RPMI8226 (cell line): ENCODE measurements at regions not wholly inside any gene's neighbourhood (a gene's known extent, or its start where the extent isn't known, plus 50 kb on each side); places are given as distances from the start of the nearest gene placed in this dataset.
"Not testable (repeated sequence)": the region's sequence is repeated elsewhere in the genome, so short reads cannot be mapped to it uniquely, and the experiment has no call there.

Source experiments
- DNase-seq: peaks from one replicate; pipeline ENCODE4 v3.0.0-alpha.2; 2015

DNA sequence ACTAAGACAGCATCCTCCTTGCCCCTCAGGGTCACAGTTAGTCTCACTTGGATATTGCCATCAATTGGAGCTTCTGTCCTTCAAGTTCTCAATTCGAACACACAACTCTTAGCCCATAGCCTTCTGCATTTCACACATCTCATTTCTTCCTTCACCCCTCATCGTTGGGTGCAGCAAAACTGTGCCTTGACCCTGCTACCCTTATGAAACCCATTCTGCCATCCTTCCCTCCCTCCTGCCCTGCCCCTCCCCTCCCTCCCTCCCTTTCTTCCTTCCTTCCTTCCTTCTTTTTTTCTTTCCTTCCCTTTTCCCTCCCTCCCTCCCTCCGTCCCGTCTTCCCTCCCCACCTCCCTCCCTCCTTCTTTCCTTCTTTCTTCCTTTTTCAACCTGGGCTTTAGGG is 80.7 kb upstream of the CYRIA start:
- no peak for DNase-seq

DNA sequence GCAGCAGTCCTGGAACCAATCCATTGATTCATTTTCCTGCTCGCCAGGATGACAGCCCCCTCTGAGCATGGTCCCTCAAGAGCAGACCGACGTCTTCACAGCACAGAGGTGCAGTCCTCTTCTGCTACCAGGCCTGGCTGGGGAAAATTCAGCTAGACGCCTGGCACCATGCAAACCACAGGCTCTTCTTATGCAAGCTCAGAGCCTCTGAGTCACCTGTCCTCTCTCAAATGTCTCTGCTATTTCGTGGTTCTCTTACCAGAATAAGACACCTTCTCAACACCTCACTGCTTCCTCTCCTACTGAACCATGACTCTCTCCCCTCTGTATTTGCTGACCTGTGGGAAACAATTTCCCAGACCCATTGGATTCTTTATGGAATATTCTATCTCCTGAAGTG is 79.8 kb upstream of the CYRIA start:
- no peak for DNase-seq

DNA sequence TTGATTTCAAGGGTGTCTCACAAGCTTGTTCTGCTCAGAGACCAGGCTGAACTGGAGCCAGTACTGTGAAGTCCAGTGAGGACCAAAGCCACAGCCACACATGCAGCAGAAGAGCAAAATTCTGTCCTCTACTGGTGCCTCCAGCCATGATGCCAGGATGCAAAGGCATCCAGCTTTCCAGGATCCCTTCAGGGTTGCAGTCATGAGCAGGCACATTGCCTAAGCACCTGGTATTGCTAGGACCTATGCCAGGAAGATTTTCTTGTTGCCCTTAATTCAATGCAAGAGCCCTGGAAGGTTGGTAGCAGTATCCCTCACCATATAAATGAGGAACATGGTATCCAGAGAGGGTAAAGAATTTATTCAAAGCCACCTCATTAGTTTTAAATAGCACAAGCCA is 78.9 kb upstream of the CYRIA start:
- no peak for DNase-seq

DNA sequence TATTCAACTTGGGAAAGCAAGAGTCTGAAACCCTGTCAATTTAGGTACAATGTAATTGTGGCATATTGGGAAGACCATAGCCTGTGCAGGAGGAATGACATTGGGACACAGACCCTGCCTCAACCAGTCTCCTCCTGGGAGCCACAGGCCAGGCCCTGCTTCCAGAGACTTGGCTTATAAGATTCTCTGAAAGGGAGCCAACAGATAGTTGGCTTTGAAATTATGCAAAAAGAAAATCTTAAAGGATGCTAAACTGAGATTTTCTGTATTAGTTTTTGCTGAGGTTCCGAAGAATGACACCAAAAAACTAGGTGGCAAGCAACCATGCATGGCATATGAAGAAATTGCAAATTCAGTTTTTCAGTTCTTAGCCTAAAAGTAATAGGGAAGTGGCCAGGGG is 76.4 kb upstream of the CYRIA start:
- no peak for DNase-seq

DNA sequence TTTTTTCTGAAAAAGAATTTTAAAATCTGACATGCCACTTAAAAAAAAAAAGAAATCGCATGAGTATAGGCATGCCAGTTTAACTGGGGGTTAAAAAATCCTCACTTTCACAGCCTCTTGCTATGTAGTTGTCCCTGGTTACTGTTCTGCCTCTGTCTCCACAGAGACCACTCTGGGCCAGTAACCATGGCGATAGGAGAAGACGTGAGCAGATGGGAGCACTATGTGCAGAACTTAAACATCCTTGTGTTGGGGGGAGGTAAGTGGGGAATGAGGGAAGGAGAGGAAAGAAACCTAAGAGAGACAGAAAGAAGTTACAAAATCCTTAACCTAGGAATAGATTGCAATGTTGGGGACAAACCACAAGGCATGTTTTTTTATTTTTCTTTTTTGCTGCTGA is 75.9 kb upstream of the CYRIA start:
- DNase-seq: no peak

DNA sequence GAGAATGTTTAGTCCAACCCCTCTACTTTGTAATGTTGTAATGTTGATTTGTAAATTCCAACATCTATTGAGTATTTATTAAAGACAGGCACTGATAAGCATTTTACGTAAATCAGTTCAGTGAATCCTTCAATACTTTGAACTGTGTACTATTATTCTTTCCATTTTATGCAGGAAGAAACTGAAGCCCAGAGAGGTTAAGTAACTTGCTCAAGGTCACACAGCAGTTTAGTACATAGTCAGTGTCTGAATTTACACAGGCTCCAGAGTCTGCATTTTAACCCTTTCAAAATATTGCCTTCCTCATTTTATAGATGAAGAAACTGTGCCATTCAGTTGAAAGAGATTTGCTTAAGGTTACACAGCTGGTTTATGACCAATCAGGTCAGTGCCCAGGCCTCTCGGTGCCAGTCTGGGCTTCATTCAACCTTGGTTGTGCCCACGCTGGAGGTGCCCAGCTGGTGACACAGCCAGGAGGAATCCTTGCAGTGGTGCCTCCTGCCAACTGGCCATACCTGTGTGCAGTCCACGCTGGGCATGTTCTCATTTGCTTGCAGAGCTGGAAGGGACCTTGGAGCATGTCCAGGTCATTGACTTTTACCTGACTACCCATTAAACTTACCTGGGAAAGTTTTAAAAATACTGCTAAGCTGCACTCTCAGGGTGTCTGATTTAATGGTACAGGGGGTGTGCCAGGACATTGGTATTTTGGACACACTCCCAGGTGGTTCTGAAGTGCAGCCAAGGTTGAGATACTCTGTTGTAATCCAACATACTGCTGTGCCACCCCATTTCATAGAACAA is 74.3 kb upstream of the CYRIA start:
- DNase-seq: no peak

DNA sequence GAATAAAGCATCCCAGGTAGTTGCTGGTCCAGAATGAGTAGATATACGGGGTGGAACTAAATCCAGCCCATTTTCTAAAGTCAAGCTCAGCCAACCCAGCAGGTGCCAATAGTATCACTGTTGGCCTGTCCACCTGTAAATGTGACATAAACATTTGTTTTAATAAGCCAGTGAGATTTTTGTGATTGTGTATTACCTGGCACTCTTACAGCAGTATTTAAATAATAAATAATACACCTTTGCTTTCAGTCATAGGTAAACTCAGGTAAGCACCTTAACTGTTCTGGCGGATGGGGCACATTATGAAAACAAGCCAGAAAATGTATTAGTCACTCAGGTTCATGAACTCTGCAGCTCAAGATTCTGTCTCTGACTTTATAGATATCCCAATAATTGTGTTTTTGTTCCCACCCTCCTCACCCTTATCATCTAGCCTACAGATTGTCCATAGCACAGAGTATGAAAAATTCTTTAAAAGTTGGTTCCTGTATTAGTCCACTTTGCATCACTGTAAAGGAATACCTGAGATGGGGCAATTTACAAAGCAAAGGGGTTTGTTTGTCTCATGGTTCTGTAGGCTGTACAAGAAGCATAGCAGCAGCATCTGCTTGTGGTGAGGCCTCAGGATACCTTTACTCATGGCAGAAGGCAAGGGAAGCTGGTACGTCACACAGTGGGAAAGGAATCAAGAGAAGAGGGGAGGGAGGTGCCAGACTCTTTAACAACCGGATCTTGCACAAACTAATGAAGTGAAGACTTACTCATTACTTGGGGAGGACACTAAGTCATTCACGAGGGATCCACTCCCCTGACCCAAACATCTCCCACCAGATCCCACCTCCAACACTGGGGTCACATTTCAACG is 73.0 kb upstream of the CYRIA start:
- DNase-seq: no peak

DNA sequence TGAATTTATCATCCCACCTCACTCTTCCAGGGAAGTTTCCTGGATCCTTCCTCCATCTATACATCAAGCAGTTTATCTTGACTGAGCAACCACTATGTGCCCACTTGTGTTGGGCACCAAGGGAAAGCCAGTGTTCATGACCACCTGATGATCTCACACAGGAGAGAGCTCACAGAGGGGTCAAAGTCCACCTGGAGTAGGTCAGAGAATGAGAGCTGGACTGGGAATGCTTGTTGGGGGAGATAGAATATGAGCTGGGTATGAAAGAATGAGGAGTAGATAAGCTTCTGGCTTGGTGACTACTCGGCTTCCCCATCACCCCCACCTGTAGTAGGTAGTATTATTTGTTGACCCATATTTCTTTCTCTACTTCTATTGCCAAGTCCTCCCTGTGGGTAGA is 72.2 kb upstream of the CYRIA start:
- DNase-seq: no peak

DNA sequence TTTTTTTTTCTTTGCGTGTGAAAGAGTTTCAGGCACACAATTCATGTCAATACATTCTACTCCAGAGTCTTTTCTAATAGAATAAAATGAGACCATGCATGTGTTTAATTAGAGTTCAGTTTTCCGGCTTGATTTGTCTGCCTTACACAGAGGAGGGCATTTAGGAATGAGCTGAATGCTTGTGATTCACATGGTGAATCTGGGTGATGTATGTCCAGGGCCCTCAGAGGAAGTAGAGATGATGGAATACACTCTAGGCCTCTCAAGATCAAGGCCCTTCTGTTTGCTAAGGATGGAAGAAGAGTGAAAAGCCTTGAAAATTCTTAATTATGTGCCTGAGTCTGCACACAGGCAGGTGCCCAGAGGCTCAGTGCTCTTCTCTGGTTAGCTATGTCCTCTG is 71.0 kb upstream of the CYRIA start:
- DNase-seq: no peak

DNA sequence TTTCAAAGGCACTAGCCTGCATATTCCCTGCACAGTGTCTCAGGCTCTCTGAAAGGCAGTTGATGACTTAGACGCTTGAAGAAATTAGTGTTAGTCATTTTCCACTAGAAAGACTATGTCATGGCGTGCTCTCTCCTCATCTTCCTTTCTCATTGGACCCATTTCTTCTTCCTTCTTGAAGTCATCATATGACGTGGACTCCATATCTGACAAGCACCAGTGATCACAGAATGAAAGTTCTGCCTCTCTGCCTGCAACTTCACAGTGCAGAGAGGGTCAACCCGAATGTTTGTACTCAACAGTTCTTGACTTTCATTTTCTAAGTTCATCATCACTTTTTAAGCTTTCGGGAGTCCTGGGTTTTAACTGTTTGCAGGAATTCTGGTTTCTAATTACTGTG is 63.7 kb upstream of the CYRIA start:
- DNase-seq: no peak

DNA sequence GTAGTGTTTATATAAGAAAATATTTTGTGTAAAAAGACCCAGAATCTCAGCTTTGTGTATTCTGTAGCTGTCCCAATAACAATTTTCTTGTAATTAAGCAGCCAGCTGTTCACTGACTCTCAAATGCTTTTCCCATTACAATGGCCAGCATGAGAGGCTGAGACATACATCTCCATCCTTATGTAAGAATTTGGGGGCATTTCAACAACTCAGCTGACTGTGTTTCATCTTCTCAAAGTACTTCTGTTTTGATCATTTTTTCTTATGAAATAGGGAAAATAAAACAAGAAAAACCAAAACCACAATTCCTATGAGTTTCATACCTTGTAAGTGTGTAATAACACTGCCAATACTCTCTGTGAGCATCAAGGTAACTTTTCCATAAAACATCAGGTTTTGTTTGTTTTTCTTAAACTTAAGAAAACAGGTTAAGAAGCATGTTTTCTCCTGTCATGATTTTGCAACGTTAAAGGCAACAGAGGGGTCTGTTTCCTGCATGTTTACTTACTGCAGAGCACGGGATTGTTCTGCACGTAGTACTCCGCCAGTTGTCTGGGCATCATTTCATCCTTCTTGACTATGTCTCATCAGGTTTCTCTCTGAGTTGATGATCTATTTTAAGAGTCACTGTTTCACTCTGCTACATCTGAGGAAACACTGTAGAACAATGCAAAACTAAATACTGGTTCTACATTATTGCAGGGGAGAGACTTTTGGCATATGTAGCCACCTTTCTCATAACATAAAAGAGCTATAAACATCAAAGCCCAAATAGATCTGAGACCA is 62.9 kb upstream of the CYRIA start:
- DNase-seq: no peak

DNA sequence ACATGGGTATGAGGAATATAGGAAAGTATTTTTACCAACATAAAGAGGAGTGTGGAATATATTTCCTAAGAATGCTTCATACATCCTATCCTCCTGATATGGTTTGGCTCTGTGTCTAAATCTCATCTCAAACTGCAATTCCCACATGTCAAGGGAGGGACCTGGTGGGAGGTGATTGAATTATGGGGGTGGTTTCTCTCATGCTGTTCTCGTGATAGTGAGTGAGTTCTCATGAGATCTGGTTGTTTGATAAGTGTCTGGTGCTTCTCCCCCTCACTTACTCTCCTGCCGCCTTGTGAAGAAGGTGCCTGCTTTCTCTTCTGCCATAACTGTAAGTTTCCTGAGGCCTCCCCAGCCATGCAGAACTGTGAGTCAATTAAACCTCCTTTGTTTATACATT is 62.2 kb upstream of the CYRIA start:
- DNase-seq: not testable (repeated sequence)

DNA sequence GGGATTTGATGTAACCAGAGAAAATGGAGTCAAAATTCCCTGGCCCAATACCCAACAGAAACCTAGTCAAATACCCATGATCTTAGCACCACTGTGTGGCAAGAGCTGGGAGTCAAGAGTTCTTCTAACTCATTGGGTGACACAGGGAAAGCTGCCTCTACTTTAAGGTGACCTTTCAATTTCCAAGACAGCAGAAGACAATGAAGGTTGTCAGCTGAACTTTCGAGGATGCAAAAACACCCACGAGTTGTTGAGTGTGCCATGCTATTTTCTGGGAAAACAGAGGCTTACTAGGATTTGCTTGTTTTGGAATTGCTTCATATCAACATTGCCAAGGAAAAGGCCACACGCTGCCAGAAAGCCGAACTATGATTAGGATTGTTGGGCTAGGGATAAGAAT is 61.6 kb upstream of the CYRIA start:
- DNase-seq: no peak

DNA sequence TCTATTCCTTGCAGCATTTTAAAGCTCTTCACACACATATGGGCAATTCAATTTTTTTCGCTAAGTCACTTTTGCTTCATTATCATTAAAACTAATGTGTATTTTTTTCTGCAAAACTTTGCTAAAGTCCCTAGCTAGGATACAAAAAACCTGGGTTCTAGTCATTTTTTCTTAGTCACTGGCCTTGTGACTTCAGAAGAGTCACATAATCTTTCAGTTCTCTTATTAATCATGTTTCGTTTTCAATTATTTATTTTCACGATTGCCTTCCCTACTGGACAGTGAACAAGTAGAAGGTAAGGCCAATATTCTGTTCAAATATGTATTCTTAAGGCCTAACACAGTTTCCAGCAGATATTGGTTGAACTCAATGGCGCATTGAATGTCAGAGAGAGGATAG is 60.9 kb upstream of the CYRIA start:
- DNase-seq: no peak

DNA sequence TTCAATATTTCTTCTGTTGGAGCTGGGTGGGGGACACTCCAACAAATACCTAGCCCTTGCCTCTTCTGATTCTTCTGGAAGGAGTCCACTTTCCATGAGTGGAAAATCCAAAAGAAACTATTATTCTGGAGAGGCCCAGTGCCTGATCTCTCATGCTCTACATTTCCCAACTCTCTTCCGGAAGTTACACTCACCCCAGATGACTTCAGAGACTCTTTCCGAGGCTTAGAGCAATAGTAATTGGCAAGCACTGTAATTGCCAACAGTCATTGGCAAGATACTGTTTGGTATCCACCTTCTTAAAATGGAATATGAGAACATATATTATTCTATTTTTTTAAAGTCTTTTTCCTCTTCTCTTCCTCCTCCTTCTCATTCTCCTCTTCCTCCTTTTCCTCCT is 60.5 kb upstream of the CYRIA start:
- no peak for DNase-seq

DNA sequence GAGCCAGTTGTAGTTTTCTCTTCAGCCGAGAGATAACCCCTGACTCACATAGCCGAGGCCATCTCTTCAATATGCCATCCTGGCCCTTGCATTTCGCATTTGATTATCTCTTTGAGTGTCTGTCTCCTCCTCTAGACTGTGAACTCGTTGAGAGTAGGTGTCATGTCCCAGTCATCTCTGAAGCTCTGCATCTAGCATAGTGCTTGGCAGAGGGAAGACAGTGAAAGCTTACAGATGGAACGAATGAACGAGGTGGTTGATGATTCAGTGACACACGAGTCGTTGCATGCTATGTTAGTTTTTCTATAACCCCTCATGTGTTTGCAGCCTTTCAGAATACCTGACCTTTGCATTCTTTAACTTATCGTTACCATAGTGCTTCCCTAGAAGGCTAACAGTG is 59.9 kb upstream of the CYRIA start:
- no peak for DNase-seq

DNA sequence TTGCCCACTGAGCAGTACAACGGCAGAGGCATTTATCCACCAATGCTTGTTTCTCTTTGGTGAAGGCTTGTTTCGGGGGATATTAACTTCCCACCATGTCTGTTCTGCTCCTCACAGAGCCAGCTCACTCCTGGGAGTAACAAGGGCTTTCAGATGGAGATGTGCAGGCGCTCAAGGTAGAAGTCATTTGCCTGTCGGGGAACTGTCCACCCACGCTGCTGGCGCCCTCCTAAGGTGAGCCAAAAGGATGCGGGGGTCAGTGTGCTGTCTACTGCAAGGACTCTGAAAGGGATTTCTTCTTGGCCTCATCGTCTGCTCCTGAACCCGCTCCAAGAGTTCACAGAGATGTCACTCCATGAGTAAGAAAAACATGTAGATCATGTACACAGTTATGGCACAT is 57.0 kb upstream of the CYRIA start:
- no peak for DNase-seq

DNA sequence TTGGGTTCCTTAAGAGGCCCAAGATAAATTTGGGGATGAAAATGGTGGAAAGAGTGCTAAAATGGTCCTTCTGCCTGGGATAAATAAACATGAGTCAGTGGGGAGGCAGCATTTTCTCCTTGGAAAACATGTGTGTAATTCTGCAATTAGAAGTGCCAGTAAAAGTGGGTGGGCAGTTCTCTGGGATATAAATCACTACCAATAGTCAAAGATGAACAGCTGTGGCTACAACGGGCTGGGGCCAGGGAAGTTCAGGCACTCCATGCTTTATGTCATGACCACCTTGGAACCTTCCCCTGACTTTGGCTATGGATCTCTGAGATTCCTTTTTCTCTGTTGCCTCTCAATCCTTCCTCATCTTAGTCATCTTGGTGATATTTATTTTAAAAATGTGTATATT is 56.5 kb upstream of the CYRIA start:
- DNase-seq: no peak

DNA sequence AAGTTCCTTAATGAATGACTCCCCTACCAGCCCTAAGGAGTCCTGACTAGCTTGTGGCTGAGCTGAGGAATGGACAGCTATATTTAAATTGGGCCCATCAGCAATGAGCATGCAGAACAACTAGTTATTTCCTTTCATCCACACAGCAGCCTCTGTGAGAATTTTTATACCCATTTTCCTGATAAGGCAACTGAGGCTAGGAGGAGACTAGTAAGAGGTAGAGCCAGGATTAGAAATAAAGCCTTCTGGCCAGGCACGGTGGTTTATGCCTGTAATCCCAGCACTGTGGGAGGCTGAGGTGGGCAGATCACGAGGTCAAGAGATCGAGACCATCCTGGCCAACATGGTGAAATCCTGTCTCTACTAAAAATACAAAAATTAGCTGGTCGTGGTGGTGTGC is 55.9 kb upstream of the CYRIA start:
- DNase-seq: not testable (repeated sequence)

DNA sequence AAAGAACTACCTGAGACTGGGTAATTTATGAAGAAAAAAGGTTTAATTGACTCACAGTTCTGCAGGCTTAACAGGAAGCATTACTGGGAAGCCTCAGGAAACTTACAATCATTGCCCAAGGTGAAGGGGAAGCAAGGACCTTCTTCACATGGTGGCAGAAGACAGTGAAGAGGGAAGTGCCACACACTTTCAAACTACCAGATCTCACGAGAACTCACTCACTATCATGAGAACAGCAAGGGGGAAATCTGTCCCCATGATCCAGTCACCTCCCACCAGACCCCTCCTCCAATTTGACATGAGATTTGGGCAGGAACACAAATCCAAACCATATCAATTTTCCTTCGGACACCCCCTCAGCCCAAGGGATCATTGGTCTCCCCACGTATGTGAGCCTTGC is 55.1 kb upstream of the CYRIA start:
- DNase-seq: not testable (repeated sequence)

DNA sequence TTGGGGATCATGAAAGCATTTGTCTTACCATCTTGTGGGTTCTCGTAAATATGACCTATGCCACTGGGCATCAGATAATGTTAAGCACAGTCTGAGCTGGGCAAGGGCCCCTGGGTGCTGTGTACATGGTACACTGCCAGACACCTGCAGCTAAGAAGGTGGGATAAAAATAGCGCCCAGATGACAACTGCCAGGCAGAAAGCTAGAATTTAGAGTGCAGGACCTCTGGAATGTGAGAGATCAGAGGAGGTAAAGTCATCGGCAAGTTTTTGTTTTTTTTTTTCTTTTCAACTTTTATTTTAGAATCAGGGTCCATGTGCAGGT is 53.8 kb upstream of the CYRIA start:
- DNase-seq: peak; percentile 7

DNA sequence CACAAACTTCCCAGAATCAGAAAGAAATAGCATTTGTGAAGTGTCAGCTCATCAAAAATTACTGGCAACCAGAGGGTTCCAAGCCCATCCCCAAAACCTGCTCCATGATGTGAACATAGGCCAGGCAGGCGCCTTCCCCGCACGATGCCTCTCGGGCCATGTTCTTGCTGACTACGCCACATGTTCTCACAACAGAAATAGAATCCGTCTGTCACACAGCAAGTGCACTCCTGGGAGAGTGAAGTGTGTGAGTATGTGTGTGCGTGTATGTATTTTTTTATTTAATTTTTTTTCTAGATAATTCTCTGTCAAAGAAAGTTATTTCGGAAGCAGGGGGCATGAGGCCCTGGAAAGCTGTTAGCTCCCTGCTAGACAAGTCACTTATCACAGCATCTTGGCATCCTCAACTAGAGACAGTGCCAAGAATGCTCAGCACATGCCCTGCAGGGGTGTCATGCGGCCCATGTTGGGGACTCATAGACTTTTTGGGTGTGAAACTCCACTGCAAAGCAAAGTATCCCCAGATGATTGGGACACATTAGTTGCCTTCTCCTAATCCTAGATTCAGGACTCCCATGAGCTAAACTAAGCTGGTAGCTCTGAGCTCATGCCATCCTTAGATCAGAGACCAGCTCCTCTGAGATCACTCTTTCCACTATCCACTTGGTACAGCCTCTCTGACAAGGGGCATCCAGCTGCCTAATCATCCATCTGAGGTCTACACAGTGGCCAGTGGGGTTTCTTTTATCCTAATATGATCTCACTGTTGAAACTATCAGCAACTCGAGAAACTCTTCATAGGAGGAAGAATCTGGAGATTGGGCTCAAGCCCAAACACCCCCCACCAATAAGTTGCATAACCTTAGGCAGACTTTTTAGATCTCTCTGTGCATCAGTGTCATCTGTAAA is 53.2 kb upstream of the CYRIA start:
- DNase-seq: no peak

DNA sequence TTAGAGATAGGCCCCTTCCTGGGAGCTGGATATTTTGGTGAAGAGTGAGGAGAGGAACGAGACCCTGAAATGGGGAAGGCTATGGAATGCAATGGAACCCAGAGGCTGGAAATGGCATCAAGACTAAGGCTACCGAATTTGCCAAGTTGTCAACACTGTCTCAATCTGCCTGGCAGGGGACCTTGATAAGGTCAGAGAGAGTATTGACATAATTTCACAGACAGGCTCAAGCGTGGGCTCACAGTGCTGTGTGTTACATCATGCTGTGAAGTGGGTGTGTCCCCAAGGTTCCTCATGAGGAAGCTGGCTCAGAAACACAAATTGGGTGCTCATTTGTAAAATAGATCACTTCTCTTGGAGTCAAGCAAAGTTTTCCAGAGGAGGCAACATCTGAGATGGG is 51.8 kb upstream of the CYRIA start:
- DNase-seq: no peak
